C4-2B (cell line): ENCODE measurements at regions not wholly inside any gene's neighbourhood (a gene's known extent, or its start where the extent isn't known, plus 50 kb on each side); places are given as distances from the start of the nearest gene placed in this dataset.

ENCODE experiments used
- ZFX ChIP-seq: fragments of 450-650 bp; IDR thresholded peaks from 2 replicates; pipeline ENCODE4 v1.6.1; 2017
- TF ChIP-seq, protein P1 (sequence below): fragments of 450-650 bp; conservative IDR thresholded peaks from 2 replicates; pipeline ENCODE4 v1.5.1; 2017; ENCODE audit warnings: mild to moderate bottlenecking

GRCh38 chr1:2905356-2905755, 103.9 kb upstream of the TTC34 start:
- TF ChIP-seq, protein P1, sequence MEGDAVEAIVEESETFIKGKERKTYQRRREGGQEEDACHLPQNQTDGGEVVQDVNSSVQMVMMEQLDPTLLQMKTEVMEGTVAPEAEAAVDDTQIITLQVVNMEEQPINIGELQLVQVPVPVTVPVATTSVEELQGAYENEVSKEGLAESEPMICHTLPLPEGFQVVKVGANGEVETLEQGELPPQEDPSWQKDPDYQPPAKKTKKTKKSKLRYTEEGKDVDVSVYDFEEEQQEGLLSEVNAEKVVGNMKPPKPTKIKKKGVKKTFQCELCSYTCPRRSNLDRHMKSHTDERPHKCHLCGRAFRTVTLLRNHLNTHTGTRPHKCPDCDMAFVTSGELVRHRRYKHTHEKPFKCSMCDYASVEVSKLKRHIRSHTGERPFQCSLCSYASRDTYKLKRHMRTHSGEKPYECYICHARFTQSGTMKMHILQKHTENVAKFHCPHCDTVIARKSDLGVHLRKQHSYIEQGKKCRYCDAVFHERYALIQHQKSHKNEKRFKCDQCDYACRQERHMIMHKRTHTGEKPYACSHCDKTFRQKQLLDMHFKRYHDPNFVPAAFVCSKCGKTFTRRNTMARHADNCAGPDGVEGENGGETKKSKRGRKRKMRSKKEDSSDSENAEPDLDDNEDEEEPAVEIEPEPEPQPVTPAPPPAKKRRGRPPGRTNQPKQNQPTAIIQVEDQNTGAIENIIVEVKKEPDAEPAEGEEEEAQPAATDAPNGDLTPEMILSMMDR: no peak
- no peak for TF ChIP-seq ZFX
